ENCODE measurements at regions not wholly inside any gene's neighbourhood (a gene's known extent, or its start where the extent isn't known, plus 50 kb on each side); places are given as distances from the start of the nearest gene placed in this dataset.

- TF ChIP-seq CTCF (IDR thresholded peaks at IDR 0.05): no peak
- TF ChIP-seq EP300 (IDR thresholded peaks at IDR 0.05): no peak
These were observed 86.1 kb upstream of the SALL1 start for GRCh38 chr16:51237207-51237606.
